ENCODE measurements at regions not wholly inside any gene's neighbourhood (a gene's known extent, or its start where the extent isn't known, plus 50 kb on each side); places are given as distances from the start of the nearest gene placed in this dataset.

DNA sequence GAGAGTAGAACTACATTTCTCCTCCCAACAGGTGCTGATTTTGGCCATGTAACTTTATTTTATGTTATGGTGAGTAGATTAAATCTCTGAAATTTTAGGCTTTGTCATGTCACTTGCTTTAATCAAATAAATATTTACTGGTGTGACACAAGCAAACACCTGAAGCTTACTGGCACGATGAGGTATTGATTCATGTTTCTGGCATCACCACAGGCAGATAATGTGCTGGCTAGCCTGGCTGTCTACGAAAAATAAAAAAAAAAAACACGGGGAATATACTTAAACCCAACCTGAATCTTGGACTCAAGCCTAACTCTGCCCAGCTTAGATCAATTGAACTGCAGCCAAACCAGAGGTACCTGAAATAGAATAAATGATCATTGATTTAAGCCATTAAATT lies 65.6 kb upstream of the CADM2 start:
- TF ChIP-seq JUN (IDR thresholded peaks at IDR 0.05; ENCODE audit: low read depth, low read length) (no peak), POLR2A (IDR thresholded peaks at IDR 0.05; ENCODE audit: control extremely low read depth in 1 of 2, low read depth in 2 of 2, low read length in 2 of 2) (no peak), CHD2 (IDR thresholded peaks at IDR 0.05; ENCODE audit: low read length) (no peak), RFX5 (IDR thresholded peaks at IDR 0.05; ENCODE audit: borderline replicate concordance, low read depth, low read length) (no peak), ATF2 (IDR thresholded peaks at IDR 0.05; ENCODE audit: low read length) (no peak), NANOG (IDR thresholded peaks at IDR 0.05; ENCODE audit: insufficient read depth, low read depth, low read length, poor library complexity, severe bottlenecking) (no peak), PHF8 (conservative IDR thresholded peaks at IDR 0.05; ENCODE audit: low read depth, low read length) (no peak), TBP (IDR thresholded peaks at IDR 0.05; ENCODE audit: low read depth, low read length) (no peak), TAF1 (IDR thresholded peaks at IDR 0.05; ENCODE audit: low read depth, low read length) (no peak), CREB1 (IDR thresholded peaks at IDR 0.05) (no peak), YY1 (IDR thresholded peaks at IDR 0.05; ENCODE audit: low read depth, low read length) (no peak)
- TF ChIP-seq, protein P1, sequence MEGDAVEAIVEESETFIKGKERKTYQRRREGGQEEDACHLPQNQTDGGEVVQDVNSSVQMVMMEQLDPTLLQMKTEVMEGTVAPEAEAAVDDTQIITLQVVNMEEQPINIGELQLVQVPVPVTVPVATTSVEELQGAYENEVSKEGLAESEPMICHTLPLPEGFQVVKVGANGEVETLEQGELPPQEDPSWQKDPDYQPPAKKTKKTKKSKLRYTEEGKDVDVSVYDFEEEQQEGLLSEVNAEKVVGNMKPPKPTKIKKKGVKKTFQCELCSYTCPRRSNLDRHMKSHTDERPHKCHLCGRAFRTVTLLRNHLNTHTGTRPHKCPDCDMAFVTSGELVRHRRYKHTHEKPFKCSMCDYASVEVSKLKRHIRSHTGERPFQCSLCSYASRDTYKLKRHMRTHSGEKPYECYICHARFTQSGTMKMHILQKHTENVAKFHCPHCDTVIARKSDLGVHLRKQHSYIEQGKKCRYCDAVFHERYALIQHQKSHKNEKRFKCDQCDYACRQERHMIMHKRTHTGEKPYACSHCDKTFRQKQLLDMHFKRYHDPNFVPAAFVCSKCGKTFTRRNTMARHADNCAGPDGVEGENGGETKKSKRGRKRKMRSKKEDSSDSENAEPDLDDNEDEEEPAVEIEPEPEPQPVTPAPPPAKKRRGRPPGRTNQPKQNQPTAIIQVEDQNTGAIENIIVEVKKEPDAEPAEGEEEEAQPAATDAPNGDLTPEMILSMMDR (IDR thresholded peaks at IDR 0.05; ENCODE audit: control extremely low read depth in 1 of 3, insufficient read depth in 1 of 3, low read depth in 1 of 3, low read length in 3 of 3): no peak
- TF ChIP-seq, protein P2, sequence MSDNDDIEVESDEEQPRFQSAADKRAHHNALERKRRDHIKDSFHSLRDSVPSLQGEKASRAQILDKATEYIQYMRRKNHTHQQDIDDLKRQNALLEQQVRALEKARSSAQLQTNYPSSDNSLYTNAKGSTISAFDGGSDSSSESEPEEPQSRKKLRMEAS (IDR thresholded peaks at IDR 0.05): no peak
